ENCODE measurements at regions not wholly inside any gene's neighbourhood (a gene's known extent, or its start where the extent isn't known, plus 50 kb on each side); places are given as distances from the start of the nearest gene placed in this dataset.

DNA sequence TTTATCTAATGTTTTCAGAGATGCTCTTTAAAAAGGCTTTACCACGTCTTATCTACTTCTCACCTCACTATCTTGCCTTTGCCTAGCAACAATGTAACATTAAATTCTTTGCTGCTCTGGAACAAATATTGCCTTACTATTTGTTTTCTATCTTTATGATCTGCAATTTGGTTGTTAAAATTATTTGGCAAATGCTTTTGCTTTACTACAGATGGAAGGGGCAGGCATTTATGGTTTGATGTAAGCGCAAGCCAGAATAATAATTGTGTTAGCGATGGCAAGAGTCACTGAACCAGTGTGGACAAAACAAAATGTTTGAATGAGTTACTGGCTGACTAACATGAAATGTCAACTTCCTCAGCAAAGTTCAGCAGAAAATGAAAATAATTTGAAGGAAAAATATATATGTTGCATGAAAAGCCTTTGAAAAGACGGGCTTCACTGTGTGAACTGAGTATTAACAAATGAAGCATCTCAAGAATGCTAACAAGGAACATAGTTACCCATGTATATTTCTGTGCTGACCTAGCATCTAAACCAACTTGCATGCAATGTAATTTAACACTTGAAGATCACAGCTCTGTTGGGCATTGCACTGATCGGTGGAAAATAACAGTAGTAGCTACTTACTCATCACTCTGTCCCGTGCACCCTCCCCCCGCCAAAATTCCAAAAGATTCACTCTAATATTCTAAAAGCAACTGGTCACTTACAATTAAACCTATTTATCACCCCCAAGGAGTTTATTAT is 454.0 kb upstream of the ARHGEF26 start:
- no peak for ATAC-seq (ENCODE audit: low read depth)
- intact Hi-C loops (cut with micrococcal nuclease): no loop called here
- Mint-ChIP-seq H3K9me3 (peaks cover 2% of the 10 kb centered on the region), H3K27me3 (no peaks in the 10 kb centered on the region), H3K4me3 (no peak overlapping the region), H3K4me1 (no peaks in the 10 kb centered on the region), H3K27ac (no peak overlapping the region), H3K36me3 (ENCODE audit: low read depth) (no peaks in the 10 kb centered on the region)
- POLR2A ChIA-PET: no interaction called here
- TF ChIP-seq, protein P1, sequence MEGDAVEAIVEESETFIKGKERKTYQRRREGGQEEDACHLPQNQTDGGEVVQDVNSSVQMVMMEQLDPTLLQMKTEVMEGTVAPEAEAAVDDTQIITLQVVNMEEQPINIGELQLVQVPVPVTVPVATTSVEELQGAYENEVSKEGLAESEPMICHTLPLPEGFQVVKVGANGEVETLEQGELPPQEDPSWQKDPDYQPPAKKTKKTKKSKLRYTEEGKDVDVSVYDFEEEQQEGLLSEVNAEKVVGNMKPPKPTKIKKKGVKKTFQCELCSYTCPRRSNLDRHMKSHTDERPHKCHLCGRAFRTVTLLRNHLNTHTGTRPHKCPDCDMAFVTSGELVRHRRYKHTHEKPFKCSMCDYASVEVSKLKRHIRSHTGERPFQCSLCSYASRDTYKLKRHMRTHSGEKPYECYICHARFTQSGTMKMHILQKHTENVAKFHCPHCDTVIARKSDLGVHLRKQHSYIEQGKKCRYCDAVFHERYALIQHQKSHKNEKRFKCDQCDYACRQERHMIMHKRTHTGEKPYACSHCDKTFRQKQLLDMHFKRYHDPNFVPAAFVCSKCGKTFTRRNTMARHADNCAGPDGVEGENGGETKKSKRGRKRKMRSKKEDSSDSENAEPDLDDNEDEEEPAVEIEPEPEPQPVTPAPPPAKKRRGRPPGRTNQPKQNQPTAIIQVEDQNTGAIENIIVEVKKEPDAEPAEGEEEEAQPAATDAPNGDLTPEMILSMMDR (IDR thresholded peaks at IDR 0.05): no peak
- DNase-seq: no peak
- CTCF ChIA-PET: no interaction called here

DNA sequence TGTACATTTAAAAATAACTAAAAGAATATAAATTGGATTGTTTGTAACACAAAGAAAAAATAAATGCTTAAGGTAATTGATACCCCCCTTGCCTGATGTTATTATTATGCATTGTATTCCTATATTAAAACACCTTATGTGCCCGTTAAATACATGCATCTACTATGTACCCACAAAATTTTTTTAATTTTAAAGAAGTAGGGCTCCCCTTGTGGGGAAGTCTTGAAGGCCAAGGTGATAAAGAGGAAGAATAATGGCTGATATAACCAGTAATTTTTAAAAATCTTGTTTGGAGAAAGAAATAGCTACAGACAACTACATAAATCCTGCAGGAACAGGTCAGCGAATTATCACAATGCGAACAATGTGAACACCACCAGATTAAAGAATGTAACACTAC is 451.7 kb upstream of the ARHGEF26 start:
- ATAC-seq (ENCODE audit: low read depth) (no peak), DNase-seq (no peak)
- H3K4me3 Mint-ChIP-seq: no peak overlapping the region
- intact Hi-C loops (cut with micrococcal nuclease): no loop called here
- no peaks in the 10 kb centered on the region for H3K36me3 Mint-ChIP-seq (ENCODE audit: low read depth)
- TF ChIP-seq, protein P1 (IDR thresholded peaks at IDR 0.05): no peak
- H3K27me3 Mint-ChIP-seq: no peaks in the 10 kb centered on the region
- H3K4me1 Mint-ChIP-seq: no peaks in the 10 kb centered on the region
- CTCF ChIA-PET: no interaction called here
- H3K9me3 Mint-ChIP-seq: no peaks in the 10 kb centered on the region
- no peak overlapping the region for H3K27ac Mint-ChIP-seq
- POLR2A ChIA-PET: no interaction called here

DNA sequence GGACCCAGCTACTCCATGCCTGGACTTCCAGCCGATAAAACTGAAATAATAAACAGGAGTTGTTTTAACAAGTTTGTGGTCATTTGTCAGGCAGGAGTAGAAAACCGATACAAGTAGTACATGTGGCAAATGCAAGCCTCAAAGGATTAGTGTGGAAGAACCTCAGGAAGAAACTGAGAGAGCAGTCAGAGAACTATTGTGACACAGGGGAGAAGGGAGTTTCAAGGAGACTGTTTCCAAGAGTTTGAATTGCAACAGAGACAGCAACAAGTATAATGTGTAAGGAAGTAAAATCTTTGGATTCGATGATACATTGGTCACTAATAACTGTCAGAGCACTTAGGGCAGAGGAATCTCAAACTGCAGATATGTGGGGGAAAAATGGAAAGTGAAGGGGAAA is 450.6 kb upstream of the ARHGEF26 start:
- no peaks in the 10 kb centered on the region for H3K4me1 Mint-ChIP-seq
- ATAC-seq (ENCODE audit: low read depth) (no peak), DNase-seq (no peak)
- CTCF ChIA-PET: no interaction called here
- H3K36me3 Mint-ChIP-seq (ENCODE audit: low read depth): no peaks in the 10 kb centered on the region
- TF ChIP-seq, protein P1 (IDR thresholded peaks at IDR 0.05): no peak
- no peak overlapping the region for H3K4me3 Mint-ChIP-seq
- H3K9me3 Mint-ChIP-seq: no peaks in the 10 kb centered on the region
- POLR2A ChIA-PET: no interaction called here
- no peaks in the 10 kb centered on the region for H3K27me3 Mint-ChIP-seq
- no peak overlapping the region for H3K27ac Mint-ChIP-seq
- intact Hi-C loops (cut with micrococcal nuclease): no loop called here

DNA sequence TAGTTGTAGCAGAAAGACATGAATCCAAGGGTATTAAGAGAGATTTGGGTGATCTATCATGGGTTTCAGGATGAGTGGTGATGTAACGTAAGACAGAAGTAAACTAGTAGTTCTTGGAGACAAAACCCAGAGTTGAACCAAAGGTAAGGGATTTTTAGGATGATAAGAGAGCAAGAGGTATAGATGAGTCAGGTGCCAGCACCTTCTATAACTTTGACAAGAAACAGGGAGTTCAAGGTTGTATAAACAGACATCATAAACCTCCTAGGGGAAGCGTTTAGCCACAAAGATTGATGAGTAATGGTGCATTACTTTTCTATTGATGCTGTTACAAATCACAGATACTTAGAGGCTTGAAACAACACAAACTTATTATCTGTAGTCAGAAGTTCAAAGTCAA is 447.3 kb upstream of the ARHGEF26 start:
- no peak overlapping the region for H3K4me3 Mint-ChIP-seq
- ATAC-seq (ENCODE audit: low read depth): no peak
- no peak overlapping the region for H3K27ac Mint-ChIP-seq
- ChIA-PET CTCF (no interaction called here), POLR2A (no interaction called here)
- intact Hi-C loops (cut with micrococcal nuclease): no loop called here
- H3K36me3 Mint-ChIP-seq (ENCODE audit: low read depth): no peaks in the 10 kb centered on the region
- H3K4me1 Mint-ChIP-seq: no peaks in the 10 kb centered on the region
- TF ChIP-seq, protein P1 (IDR thresholded peaks at IDR 0.05): no peak
- no peaks in the 10 kb centered on the region for H3K27me3 Mint-ChIP-seq
- H3K9me3 Mint-ChIP-seq: no peaks in the 10 kb centered on the region
- no peak for DNase-seq

DNA sequence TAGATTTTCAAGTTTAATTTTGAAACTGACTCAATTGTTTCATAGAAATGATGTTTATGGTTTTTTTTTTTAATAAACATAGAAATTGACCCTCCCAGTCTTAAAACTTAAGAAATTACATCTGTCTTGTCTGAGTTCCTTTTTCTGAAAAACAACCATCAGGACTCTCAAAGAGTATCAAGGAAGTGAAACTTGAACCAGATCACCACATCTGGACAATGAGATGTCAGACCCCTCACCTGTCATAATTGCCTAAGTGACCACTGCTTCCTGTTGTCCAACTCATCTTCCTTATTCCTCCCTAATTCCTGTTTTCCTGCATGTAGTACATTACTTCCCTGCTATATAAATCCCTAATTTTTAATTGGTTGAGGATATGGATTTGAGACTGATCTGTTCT is 441.5 kb upstream of the ARHGEF26 start:
- no peak for DNase-seq
- TF ChIP-seq, protein P1 (IDR thresholded peaks at IDR 0.05): no peak
- no peaks in the 10 kb centered on the region for H3K4me1 Mint-ChIP-seq
- no peaks in the 10 kb centered on the region for H3K27me3 Mint-ChIP-seq
- no peaks in the 10 kb centered on the region for H3K9me3 Mint-ChIP-seq
- H3K36me3 Mint-ChIP-seq (ENCODE audit: low read depth): no peaks in the 10 kb centered on the region
- intact Hi-C loops (cut with micrococcal nuclease): no loop called here
- no peak overlapping the region for H3K4me3 Mint-ChIP-seq
- H3K27ac Mint-ChIP-seq: no peak overlapping the region
- ChIA-PET CTCF (no interaction called here), POLR2A (no interaction called here)
- no peak for ATAC-seq (ENCODE audit: low read depth)
